ENCODE measurements at regions not wholly inside any gene's neighbourhood (a gene's known extent, or its start where the extent isn't known, plus 50 kb on each side); places are given as distances from the start of the nearest gene placed in this dataset.
A peak's percentile ranks its signal among the peaks of the same experiment; 100 is the strongest.

- peaks cover 6% of the 10 kb centered on the region; the same call in 1 of the 2 replicates for H3K4me1 ChIP-seq (ENCODE audit: control insufficient read depth, insufficient read depth, low read length)
- H2BK20ac ChIP-seq (ENCODE audit: low read depth, low read length): peak overlapping the region; percentile 29; the same call in 1 of the 2 replicates
- 0 out of 2 replicates have a peak overlapping the region, but pooled peaks have one; percentile 13 for H4K91ac ChIP-seq (ENCODE audit: insufficient read depth, low read depth, low read length)
- H3K9me1 ChIP-seq (ENCODE audit: insufficient read depth, low read length): peaks cover 7% of the 10 kb centered on the region; the same call in 1 of the 2 replicates
- ATAC-seq (ENCODE audit: low read depth): no peak
- no peaks in the 10 kb centered on the region for H3K36me3 ChIP-seq (ENCODE audit: control insufficient read depth, insufficient read depth, low read length)
- TF ChIP-seq NFE2L2 (IDR thresholded peaks at IDR 0.05; ENCODE audit: low read depth, low read length): no peak
- no peak overlapping the region for H3K9ac ChIP-seq (ENCODE audit: low read depth, low read length)
- no peak overlapping the region for H2BK5ac ChIP-seq (ENCODE audit: low read depth, low read length, poor library complexity, severe bottlenecking)
- H3K27me3 ChIP-seq (ENCODE audit: control insufficient read depth, insufficient read depth, low read length): no peaks in the 10 kb centered on the region
- H2AK9ac ChIP-seq (replicated peaks; ENCODE audit: low read depth, low read length, poor library complexity): peak overlapping the region; percentile 15
- H3K9me3 ChIP-seq (ENCODE audit: control insufficient read depth, insufficient read depth, low read length): no peaks in the 10 kb centered on the region
- H3K4me3 ChIP-seq (ENCODE audit: insufficient read depth, low read depth, low read length): no peak overlapping the region
- H2AK5ac ChIP-seq (ENCODE audit: low read depth, low read length): peak overlapping the region; percentile 26; the same call in 1 of the 2 replicates
- H4K8ac ChIP-seq (ENCODE audit: low read depth in 2 of 2, low read length in 2 of 2): peak overlapping the region in 1 of 2 experiments; percentile 17; a peak in 1 of 4 replicates
- H3K18ac ChIP-seq (ENCODE audit: low read depth, low read length): no peak overlapping the region
- H3K14ac ChIP-seq (replicated peaks; ENCODE audit: low read depth, low read length): 0 out of 2 replicates have a peak overlapping the region, but pooled peaks have one; percentile 17
- H3K56ac ChIP-seq (ENCODE audit: extremely low read depth, insufficient read depth, low read length): no peak overlapping the region
- intact Hi-C loops (cut with micrococcal nuclease) (no loop called here), dilution Hi-C loops (cut with HindIII; ENCODE audit: low sequenced_read_pairs, unreplicated experiment) (no loop called here), in situ Hi-C loops (cut with MboI; ENCODE audit: low sequenced_read_pairs) (no loop called here)
- WGBS, 2 experiments (ENCODE audit: extremely low coverage in 2 of 2, insufficient read length in 1 of 2): no CpG with 5 or more reads among the region's 9 CpGs
- H3K4ac ChIP-seq (ENCODE audit: low read depth, low read length): peak overlapping the region; percentile 31
- H3K79me1 ChIP-seq (ENCODE audit: low read depth in 1 of 2, low read length in 2 of 2): no peaks in the 10 kb centered on the region
- no TSS peak for BruUV-seq (replicated peaks)
- H4K5ac ChIP-seq (ENCODE audit: low read depth, low read length): no peak overlapping the region
- H3K27ac ChIP-seq (ENCODE audit: insufficient read depth, low read length): no peak overlapping the region
- no peak overlapping the region for H3K4me2 ChIP-seq (ENCODE audit: low read depth, low read length)
- no peak overlapping the region for H3K23ac ChIP-seq (ENCODE audit: low read depth, low read length)
- ChIA-PET CTCF (no interaction called here), POLR2A (ENCODE audit: unreplicated experiment) (no interaction called here)
- no peak overlapping the region for H2BK15ac ChIP-seq (ENCODE audit: low read depth, low read length)
- peak overlapping the region; percentile 20; the same call in 1 of the 2 replicates for H2BK120ac ChIP-seq (ENCODE audit: low read depth, low read length)
- no peak overlapping the region for H2AFZ ChIP-seq (replicated peaks; ENCODE audit: low read length, poor library complexity)
- DNase-seq: no peak
- H4K20me1 ChIP-seq (ENCODE audit: insufficient read depth, low read length): no peaks in the 10 kb centered on the region
These were observed 288.7 kb upstream of the IGFBP3 start for GRCh38 chr7:46209611-46210388.

All from IMR-90 (cell line).